GM20000 (cell line): ENCODE measurements at regions not wholly inside any gene's neighbourhood (a gene's known extent, or its start where the extent isn't known, plus 50 kb on each side); places are given as distances from the start of the nearest gene placed in this dataset.

Source experiments
- DNase-seq: peaks from one replicate; pipeline ENCODE4 v3.0.0; 2012; ENCODE audit warnings: low spot score
- TF ChIP-seq, protein P1 (sequence below): IDR thresholded peaks from 2 replicates; pipeline ENCODE4 v1.5.1; 2012; ENCODE audit warnings: mild to moderate bottlenecking, control low read depth; ENCODE audit errors: extremely low read depth, missing control alignments

DNA sequence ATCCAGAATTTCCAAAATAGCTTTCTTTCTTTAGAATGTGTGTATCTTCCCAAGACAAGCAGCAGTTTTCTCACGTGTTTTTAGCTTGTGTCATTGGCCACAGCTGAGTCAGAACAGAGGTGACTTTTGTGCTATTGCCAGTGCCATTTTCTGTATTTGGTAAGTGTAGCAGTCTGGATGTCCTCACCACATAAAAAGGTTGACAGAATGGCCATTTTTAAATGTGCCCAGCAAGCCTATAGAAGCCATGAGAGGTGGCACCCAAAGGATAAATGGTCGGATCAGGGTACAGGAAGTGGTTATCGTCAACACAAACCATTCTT is 269.5 kb upstream of the HSF2 start:
- TF ChIP-seq, protein P1, sequence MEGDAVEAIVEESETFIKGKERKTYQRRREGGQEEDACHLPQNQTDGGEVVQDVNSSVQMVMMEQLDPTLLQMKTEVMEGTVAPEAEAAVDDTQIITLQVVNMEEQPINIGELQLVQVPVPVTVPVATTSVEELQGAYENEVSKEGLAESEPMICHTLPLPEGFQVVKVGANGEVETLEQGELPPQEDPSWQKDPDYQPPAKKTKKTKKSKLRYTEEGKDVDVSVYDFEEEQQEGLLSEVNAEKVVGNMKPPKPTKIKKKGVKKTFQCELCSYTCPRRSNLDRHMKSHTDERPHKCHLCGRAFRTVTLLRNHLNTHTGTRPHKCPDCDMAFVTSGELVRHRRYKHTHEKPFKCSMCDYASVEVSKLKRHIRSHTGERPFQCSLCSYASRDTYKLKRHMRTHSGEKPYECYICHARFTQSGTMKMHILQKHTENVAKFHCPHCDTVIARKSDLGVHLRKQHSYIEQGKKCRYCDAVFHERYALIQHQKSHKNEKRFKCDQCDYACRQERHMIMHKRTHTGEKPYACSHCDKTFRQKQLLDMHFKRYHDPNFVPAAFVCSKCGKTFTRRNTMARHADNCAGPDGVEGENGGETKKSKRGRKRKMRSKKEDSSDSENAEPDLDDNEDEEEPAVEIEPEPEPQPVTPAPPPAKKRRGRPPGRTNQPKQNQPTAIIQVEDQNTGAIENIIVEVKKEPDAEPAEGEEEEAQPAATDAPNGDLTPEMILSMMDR, result no peak
- DNase-seq, result no peak

DNA sequence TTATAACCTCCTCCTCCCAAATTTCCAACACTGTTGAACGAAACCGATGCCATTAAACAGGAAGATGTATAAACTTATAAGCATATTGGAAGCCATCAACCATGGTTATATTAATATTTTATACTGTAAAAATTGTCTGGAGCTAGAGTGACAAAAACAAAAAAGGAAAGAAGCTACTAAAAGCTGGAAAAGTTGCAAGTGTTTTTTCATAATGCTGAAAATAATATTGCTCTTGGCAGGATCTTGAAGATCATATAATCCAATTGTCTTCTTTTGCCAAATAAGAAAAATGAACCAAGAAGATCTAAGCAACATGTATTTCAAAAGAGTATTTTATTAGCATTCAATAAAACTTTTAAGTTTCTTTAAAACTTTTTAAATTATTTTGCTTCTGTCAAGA is 268.9 kb upstream of the HSF2 start:
- no peak for DNase-seq
- TF ChIP-seq, protein P1, result no peak

DNA sequence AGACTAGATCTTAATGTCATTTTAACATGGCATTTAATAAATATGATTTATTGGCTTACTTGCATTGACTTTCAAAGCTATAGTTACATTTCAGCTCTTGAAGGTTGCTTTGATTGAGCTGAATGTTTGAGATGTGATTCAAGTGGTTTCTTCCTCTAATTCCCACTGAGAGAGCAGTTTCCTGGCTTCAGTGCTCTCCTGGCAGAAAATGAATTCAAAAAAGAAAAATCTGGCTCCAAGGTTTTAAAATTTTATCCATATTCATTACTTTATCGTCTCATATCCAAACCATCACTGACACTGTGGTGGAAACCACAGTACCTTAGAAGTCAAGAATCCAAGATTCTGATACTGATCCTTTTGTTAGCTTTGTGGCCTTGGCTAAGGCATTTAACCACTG is 263.1 kb upstream of the HSF2 start:
- TF ChIP-seq, protein P1, result no peak

DNA sequence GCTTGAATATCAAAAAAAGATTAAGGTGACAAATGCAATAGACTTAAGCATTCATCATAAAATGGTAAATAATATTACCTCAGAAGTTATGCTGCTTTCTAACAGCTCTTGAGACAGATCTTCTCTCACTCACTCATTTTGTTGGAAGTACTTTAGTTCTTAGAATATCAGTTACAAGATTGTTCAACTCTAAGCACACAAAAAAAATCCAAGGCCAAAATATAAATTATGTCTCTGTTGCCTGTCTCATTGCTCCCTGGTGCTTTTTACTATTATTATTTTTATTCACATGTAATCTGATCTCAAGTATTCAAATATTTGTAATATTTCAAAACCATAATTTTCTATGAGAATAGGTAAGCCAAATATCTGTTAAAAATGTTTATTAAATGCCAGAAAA is 259.4 kb upstream of the HSF2 start:
- no peak for DNase-seq
- TF ChIP-seq, protein P1, result no peak

More for the DNA sequence above, 263.1 kb upstream of the HSF2 start:
- DNase-seq, result no peak

DNA sequence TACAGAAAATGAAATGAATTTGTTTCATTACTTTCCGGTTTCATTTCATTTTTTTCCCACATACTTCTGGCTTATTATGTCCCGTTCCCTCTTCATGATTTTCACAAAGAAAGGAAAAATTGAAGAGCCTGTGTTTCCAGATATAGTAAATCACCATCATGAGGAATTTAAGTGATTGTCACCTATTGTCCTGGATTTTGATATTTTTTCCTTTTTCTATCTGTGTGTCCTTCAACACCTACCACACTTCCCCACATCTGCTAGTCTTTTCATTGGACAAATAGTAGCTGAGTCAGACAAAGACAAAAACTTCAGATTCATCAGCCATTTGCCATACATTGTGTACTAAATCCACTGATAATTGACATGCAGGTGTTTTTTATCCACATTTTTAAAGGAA is 258.2 kb upstream of the HSF2 start:
- no peak for DNase-seq
- TF ChIP-seq, protein P1, result no peak

DNA sequence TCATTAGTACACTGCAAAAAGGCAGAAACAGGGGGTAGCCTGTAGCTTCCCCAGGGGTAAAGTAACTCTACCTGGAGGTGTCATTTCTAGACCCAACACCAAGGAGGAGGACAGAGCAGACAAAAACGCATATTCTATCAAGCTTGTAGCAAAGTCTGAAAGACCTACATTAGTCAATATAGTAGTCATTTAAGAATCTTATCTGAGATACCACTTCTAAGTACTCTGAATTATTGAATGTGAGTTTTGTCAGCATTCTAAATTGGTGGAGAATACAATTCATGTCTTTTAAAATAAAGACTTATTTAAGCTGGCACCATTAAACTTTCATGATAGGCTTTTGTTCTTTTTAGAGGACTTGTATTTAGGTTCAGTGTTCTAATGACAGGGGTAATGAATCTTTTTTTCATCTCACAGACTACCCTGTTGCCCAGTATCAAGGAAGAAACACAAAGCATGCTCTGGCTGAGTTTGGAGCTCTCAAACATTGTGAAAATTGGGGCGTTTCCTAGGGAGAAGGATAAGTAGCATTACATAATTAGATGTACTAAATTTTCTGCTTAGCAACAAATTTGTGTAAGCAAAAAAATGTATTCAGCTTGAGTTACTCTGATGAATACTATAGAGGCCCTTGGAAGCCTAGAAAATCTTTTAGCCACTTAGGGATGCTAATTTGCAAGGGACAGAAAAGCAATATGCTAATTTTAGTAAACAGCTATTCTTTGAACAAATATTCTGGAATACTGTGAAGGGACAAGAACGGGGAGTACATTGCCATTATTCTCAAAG is 255.4 kb upstream of the HSF2 start:
- TF ChIP-seq, protein P1, result no peak
- DNase-seq, result no peak

DNA sequence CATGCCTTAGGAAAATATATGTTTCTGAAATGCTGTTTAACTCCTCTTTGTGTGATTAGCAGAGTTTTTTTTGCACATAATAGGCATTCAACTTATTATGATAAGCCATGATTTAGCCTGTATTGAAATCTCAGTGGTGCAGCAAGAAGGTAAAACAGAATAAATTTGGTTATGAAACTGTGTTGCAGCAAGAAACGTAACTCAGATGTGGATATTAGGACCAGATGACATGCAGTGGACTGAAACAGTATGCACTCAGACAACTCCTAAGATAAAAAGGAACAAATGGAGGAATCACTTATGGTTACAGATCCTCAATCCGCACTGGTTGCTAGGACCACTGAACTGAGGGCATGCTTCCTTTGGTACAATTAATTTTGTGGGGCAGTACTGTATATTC is 254.2 kb upstream of the HSF2 start:
- DNase-seq, result no peak
- TF ChIP-seq, protein P1, result no peak
